Stimulated activated effector memory CD8-positive, alpha-beta T cell treated with anti-CD3 and anti-CD28 coated beads, Interleukin-12 subunit alpha, Interleukin-12 subunit beta, amount 100 ng/mL, for 72 hours (primary cell): ENCODE measurements at regions not wholly inside any gene's neighbourhood (a gene's known extent, or its start where the extent isn't known, plus 50 kb on each side); places are given as distances from the start of the nearest gene placed in this dataset.
A peak's percentile ranks its signal among the peaks of the same experiment; 100 is the strongest.

Experiments used
- ATAC-seq: fragments of 150-1000 bp; cut with Tn5 transposase; 2 replicates; pipeline ENCODE4 v1.10.0; 2021
- DNase-seq, 2 donors: peaks; one replicate each; pipeline ENCODE4 v3.0.0; 2021 to 2022; ENCODE audit warnings: low spot score in 2 of 2
- H3K27ac Mint-ChIP-seq: one replicate; pipeline ENCODE4 v1.8.0; 2022; ENCODE audit warnings: mild to moderate bottlenecking, mixed read lengths
- H3K36me3 Mint-ChIP-seq: one replicate; pipeline ENCODE4 v1.8.0; 2022; ENCODE audit warnings: mild to moderate bottlenecking, mixed read lengths
- H3K4me1 Mint-ChIP-seq: one replicate; pipeline ENCODE4 v1.8.0; 2022; ENCODE audit warnings: mixed read lengths
- H3K4me3 Mint-ChIP-seq: one replicate; pipeline ENCODE4 v1.8.0; 2022; ENCODE audit warnings: mild to moderate bottlenecking, mixed read lengths
- H3K9me3 Mint-ChIP-seq: one replicate; pipeline ENCODE4 v1.8.0; 2022; ENCODE audit warnings: mixed read lengths

DNA sequence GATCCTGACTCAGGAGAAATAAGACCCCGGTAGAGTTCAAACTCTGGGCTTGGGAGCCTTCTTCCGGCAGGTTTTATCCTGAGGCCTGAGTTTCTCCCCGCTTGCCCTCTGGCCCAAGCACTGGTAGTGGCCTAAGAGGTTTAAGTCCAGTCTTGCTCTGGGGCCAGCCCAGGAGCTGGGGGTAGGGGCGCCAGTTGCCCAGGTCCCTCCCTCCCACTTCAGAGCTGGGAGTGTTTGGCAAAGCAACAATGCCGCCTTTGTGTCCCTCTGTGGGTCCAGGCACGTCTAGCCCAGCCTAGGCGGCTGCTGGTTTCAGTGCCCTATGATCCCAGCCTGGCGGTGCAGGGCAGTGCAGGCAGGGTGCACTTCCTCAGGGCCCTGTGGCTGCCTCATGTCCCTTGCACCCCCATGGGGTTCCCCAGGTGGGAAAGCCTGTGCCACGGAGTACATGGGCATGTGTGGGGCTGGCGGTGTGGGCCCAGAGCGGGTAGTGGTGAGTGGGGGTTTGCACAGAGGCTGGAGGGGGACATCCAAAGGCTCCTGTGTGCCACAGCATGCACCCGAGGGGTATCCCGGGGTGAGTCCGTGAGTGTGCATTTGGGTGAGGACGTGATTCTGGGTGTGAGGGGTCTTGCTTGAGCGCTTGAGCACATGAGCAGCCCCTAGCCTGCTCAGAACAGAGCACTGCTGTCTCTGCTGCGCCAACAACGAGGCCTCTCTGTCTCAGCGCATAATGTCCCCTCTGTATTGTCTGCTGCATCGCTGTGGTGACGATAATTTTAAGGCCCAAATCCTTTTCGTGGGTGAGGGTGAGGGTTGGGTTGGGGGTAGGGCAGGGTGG is 61.7 kb upstream of the PSD2 start:
- Mint-ChIP-seq H3K9me3 (no peaks in the 10 kb centered on the region), H3K27ac (no peak overlapping the region), H3K36me3 (no peaks in the 10 kb centered on the region), H3K4me1 (no peaks in the 10 kb centered on the region), H3K4me3 (no peak overlapping the region)
- ATAC-seq = peak; percentile 32
- DNase-seq = no peak

DNA sequence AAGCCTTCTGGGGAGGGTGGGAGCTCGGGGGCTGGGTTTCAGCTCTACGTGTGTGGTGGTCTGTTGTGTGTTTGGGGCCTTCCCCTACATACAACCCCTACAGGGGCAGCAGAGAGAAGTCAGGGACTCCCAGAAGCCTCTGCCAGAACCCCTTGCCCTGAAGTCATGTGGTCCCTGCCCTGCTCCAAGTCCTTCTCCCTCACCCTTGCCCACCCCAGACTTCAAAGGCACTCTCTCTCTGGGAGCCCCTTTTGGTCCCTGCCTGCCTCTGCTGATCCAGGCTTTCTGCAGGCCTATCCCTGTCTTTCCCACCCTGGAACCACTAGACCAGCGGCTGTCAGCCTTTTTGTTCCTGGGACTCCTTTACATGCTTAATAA is 61.1 kb upstream of the PSD2 start:
- no peaks in the 10 kb centered on the region for H3K9me3 Mint-ChIP-seq
- H3K4me3 Mint-ChIP-seq = no peak overlapping the region
- no peaks in the 10 kb centered on the region for H3K36me3 Mint-ChIP-seq
- no peaks in the 10 kb centered on the region for H3K4me1 Mint-ChIP-seq
- DNase-seq (no peak), ATAC-seq (no peak)
- no peak overlapping the region for H3K27ac Mint-ChIP-seq

DNA sequence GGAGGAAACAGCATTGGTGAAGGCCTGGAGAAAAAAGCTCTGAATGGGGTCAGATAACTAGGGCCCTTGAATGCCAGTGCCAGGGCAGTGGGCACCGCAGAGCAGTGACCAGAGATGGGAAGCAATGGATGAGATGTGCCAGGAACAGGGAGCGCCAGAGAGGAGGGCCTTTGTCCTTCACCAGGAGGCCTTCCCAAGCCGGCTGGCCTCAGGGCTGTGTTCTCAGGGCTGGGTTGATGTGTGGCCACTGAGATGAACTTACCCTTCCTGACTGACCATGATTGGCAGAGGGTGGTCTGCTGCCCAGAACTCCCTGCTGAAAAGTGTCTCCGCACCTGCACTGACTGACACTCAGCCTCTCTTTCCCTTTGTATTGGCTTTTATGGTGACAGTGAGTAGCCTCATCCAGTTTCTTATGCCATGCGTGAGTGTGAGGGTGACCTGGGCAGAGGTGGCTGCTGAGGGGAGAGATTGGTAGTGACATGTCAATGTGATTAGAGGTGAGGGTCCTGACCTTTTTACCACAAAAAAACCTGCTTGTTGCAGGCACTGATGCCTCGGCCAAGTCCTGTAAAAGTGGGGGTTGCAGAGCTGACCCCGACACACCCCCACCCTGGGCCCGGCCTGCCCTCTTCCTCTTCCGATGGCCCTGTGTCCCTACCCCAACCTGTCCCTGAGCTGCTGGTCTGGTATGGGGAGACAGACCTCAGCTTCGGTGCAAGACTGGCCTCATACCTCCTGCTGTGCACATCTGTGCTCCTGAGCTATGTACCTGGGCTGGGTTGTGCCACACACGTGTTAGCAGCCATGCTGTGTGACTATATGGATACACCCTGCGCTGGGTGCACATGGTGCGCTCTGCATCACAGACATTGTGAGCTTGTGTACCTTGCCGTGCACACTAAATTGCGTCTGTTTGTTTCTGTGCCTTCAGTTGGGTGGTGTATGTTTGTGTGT is 57.1 kb upstream of the PSD2 start:
- H3K4me3 Mint-ChIP-seq = no peak overlapping the region
- no peaks in the 10 kb centered on the region for H3K36me3 Mint-ChIP-seq
- H3K4me1 Mint-ChIP-seq = peaks cover 6% of the 10 kb centered on the region
- ATAC-seq (no peak), DNase-seq (no peak)
- no peak overlapping the region for H3K27ac Mint-ChIP-seq
- no peaks in the 10 kb centered on the region for H3K9me3 Mint-ChIP-seq

DNA sequence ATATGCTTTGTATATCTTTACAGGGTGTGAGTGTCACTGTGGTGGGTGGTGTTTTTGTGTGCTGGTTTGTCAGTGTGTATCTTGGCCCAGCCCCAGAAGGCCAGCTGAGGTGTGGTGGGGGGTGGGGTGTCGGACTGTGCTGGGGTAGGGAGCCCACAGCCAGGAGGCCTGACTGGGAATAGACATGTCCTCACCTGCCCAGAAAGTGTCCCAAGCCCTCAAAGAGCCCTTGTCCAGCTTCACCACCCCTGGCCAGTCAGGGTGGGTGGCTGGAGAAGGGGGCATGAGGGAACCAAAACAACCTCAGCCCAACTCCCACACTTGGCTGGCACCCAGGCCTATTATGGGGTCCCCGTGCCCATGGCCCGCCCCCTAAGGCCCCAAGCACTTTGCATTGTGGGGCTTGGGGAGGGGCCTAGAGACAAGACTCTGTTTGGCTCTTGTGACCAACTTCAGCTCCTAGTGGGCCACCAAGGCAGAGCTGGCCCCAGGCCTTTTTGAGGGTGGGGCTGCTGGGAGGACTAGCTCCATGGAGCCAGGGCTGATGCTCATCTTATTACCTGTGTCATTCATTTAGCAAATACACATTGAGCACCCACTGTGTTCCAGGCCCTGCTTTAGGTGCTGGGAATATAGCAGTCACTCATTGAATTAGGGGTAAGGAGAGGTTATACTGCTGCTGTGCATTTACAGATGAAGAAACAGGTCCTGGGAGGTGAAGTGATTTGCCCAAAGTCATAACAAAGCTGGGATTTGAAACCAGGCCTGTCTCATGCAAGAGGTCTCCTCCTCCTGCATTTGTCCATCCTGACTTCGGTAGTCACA is 56.2 kb upstream of the PSD2 start:
- DNase-seq (no peak), ATAC-seq (no peak)
- H3K4me3 Mint-ChIP-seq = no peak overlapping the region

DNA sequence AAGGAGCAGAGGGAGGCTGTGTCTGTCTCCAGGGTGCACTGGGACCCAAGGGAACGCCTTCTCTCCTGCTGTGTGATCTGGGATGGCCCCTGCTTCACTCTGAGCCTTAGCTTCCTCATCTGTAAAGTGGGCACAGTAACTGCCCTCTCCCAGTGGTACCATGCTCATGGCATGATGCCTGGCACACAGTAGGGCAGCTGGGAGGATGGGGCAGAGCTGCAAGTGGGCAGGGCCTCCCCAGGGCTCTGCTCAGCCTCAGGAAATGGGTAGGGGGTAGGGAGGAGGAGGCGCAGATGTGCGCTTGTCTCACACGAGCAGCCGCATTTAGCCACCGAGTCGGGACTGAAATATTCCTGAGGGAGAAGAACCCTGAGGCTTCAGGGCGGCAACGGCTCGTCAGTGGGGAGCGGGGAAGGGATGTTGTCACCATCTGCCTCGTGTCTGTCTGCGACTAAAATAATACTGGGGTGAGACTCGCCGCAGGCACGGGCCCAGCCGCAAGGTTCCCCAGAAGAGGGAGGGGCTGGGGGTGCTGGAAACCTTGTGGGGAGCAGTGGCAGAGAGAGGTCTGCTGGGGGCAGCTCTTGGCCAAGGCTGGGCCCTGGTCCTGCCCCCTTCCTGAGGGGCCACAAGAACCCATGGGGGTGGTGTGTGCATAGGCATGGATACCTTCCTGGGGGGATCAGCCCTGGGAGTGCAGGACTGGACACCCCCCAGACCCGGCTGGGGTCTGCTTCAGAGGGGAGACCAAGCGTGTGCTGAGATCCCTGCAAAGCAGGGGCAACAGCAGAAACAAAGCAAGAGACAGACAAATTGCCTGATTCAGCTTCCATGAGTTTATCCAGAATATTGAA is 55.2 kb upstream of the PSD2 start:
- no peak for ATAC-seq
- H3K27ac Mint-ChIP-seq = no peak overlapping the region
- no peaks in the 10 kb centered on the region for H3K9me3 Mint-ChIP-seq

More for the DNA sequence above, 56.2 kb upstream of the PSD2 start:
- H3K4me1 Mint-ChIP-seq = peaks cover 8% of the 10 kb centered on the region
- no peaks in the 10 kb centered on the region for H3K9me3 Mint-ChIP-seq
- H3K27ac Mint-ChIP-seq = no peak overlapping the region
- no peaks in the 10 kb centered on the region for H3K36me3 Mint-ChIP-seq

DNA sequence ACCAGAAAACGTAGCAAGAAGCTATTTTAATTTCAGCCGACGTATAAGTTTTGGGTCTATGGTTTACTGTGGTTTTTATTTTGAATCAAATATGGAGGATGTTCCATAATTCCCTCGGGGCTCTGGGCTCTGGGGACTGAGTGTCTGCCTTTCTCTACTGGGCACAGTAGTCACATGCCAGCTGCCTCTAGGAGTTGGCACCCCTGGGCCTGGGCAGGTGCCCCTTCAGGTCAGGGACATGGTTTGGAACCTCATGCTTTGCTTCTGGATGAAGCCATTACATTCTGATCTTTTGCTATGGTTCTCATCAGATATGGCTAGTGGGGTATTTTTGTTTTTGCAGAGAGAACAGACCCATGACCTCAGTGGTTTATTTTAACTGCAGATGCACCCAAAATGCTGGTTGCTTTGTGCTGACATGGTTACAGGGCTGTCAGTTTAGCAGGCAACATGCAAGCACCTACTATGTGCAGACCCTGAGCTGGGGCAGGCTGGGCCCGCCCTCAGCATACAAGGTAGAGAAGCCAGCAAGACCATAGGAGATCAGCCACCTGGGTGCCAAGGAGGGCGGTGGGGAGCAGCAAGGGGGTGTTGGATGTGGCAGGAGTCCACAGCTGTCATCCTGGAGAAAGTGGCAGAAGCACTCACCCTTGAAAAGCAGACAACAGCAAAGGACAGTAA is 54.5 kb upstream of the PSD2 start:
- Mint-ChIP-seq H3K4me3 (no peak overlapping the region), H3K4me1 (peaks cover 24% of the 10 kb centered on the region), H3K27ac (no peak overlapping the region), H3K36me3 (no peaks in the 10 kb centered on the region), H3K9me3 (no peaks in the 10 kb centered on the region)
- ATAC-seq (no peak), DNase-seq (no peak)

More for the DNA sequence above, 55.2 kb upstream of the PSD2 start:
- Mint-ChIP-seq H3K4me1 (peaks cover 18% of the 10 kb centered on the region), H3K36me3 (no peaks in the 10 kb centered on the region), H3K4me3 (no peak overlapping the region)
- no peak for DNase-seq

DNA sequence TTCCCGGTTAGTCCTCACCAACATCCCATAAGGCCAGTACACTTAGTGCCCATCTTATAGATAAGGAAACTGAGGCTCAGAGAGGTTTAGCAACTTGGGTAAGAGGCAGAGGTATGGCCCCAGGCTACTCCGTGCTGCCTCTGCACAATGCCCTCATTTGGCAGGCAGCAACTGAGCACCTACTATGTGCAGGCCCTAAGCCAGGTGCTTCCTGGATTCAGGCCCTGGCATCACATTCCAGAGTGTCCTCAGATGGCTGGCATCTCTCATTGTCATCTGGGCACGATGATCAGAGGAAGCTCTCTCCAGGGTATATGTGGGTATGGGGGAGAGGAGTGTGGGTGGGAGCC is 53.8 kb upstream of the PSD2 start:
- DNase-seq = no peak
- no peaks in the 10 kb centered on the region for H3K9me3 Mint-ChIP-seq
- H3K4me1 Mint-ChIP-seq = peaks cover 28% of the 10 kb centered on the region
- no peak for ATAC-seq
- no peaks in the 10 kb centered on the region for H3K36me3 Mint-ChIP-seq
- H3K4me3 Mint-ChIP-seq = no peak overlapping the region
- H3K27ac Mint-ChIP-seq = no peak overlapping the region

DNA sequence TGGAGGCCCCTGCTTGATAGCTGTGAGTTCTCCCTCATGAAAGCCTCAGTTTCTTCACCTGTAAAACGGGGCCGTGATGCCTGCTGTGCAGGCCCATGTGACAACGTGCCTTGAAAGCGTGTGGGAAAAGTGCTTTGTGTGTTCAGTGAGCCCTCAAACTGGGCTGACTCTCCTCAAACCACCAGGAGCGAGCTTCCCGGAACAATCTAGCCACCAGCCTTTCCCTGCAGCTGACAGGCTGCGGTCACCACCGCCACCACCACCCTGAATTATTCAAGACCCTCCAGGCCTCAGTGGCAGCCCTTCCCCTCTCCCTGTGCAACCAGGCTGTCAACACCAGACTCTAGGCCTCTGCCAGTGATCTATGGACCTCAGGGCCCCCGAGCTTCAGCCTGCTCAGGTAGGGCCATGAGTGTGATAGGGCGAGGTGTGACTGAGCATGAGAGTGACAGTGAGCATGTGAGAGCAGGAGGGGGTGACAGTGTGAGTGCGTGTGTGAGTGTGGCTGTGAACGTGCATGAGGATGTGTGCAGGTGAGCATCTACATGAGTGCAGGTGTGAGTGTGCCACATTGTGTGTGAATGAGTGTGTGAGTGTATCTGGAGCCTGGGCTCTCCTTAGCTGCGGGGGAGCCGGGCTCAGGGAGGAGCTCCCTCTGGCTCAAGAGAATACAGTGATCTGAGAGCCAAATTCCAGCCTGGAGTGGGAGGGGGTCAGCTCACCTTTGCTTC is 53.3 kb upstream of the PSD2 start:
- H3K36me3 Mint-ChIP-seq = no peaks in the 10 kb centered on the region
- DNase-seq (no peak), ATAC-seq (no peak)
- H3K9me3 Mint-ChIP-seq = no peaks in the 10 kb centered on the region
- peaks cover 34% of the 10 kb centered on the region for H3K4me1 Mint-ChIP-seq
- H3K27ac Mint-ChIP-seq = no peak overlapping the region
- no peak overlapping the region for H3K4me3 Mint-ChIP-seq

DNA sequence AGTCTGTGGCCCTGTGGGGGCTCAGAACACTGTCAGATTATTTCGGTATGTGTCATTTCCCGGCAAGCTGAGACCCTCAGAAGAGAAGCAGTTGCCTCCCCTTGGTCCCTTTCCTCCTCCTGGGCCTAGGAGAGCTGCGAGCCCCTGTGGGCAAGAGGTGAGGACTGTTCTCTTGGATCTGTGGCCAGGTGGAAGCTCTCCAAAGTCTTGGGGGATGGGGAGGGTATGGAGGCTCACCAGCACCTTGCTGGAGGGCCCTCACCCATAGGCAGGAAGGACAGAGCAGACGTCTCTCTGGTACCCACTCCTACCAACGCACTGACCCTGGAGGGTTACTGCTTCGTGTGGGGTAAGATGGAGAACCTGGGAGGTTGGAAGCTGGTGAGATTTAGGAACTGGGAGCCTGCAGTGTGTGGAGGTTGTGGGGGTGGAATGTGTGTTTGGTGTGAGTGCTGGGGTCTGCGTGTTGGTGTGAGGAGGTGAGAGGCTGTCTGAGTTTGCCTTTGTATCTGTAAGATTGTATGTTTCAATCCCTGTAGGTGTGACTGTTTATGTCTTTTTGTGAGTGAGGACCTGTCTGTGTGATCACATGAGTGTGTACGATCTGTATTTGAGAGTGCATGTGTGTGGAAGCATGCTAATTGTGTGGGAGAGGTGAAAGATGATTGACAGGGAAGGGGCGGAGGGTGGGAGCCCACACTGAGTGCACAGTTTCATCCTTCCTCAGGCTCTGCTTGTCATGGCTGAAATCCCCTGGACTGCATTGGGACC is 52.4 kb upstream of the PSD2 start:
- Mint-ChIP-seq H3K4me1 (peaks cover 38% of the 10 kb centered on the region), H3K36me3 (no peaks in the 10 kb centered on the region), H3K9me3 (no peaks in the 10 kb centered on the region), H3K27ac (peak overlapping the region; percentile 5), H3K4me3 (no peak overlapping the region)
- ATAC-seq (no peak), DNase-seq (no peak)

DNA sequence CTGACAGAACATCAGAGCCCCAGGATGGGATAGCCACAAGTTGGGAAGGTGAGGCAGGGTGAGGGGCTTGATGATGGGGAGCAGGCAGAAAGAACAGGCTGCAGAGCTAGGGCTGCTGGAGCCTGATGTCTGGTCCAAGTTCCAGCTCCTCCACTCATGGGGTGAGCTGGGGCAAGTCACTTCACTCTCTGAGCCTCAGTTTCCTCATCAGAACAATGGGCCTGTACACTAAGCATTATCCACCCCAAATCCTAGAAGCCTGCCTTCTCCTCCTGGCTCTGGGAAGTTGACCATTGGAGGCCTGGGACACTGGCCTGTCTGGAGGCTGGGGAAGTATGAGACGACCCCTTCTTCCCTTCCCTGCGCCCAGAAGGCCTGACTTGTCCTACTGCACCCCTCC is 51.8 kb upstream of the PSD2 start:
- peaks cover 44% of the 10 kb centered on the region for H3K4me1 Mint-ChIP-seq
- no peak overlapping the region for H3K4me3 Mint-ChIP-seq
- H3K27ac Mint-ChIP-seq = no peak overlapping the region
- no peaks in the 10 kb centered on the region for H3K9me3 Mint-ChIP-seq
- H3K36me3 Mint-ChIP-seq = no peaks in the 10 kb centered on the region
- ATAC-seq (no peak), DNase-seq (no peak)

DNA sequence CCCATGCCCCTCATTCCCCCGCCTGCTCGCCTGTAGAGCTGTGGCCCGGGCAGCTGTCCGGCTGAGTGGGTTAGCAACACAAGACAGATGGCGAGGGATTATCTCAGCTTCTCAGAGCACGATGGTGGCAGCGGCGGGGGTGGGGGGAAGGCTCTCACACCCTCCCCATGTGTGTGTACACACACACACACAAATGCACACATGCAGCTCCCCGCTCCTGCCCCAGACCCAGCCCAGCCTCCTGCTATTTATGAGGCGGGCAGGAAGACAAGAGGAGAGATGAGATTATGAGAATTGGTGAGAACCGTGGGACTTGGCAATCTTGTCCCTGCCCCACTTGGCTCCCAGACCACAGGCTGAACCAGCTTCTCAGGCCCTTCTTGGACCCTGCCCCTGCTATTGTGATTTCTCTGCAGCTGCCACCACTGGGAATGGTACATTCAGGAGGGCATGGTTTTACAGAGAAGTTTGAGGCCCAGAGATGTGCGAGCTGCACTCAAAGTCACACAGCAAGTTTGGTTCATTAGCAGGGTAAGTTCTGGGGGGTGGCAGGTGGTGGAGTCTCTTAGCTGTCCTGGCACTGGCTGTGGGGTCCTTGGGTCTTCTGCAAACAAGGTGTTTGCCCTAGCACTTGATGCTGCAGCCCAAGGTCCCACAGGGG is 51.0 kb upstream of the PSD2 start:
- DNase-seq = no peak
- Mint-ChIP-seq H3K9me3 (no peaks in the 10 kb centered on the region), H3K4me3 (no peak overlapping the region), H3K27ac (no peak overlapping the region), H3K36me3 (no peaks in the 10 kb centered on the region), H3K4me1 (peaks cover 52% of the 10 kb centered on the region)
- ATAC-seq = no peak

DNA sequence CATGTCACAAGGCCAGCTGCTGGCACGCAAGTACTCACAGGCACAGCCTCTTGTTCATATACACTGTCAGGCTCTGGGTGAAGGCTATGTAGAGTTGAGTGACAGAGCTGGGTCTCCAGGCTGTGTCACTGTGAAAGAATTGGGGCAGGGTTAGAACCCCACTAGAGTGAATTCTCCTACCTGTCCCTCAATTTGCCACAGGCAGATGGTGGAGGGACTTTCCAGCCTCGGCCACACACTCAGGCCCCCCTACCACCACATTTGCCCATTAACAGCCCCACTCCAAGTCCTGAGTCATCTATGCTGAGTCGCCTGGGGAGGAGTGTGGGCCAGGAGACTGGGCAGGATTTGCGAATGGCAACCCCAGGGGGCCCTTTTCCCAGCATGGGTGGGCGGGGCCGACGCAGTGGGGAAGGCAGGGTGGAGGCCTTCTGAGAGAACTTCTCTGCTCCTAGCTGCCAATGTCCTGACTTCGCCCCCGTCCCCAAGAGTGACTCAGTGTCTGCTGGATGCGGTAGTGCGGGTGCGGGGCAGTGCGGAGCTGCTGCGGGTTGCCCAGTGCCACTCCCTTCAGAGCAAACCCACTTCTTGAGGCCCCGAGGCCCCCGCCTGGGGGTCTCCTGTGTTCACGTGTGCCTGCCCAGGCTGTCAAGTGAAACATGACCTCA is 50.3 kb upstream of the PSD2 start:
- DNase-seq (no peak), ATAC-seq (peak; percentile 31)
- Mint-ChIP-seq H3K9me3 (no peaks in the 10 kb centered on the region), H3K36me3 (no peaks in the 10 kb centered on the region), H3K4me1 (peaks cover 58% of the 10 kb centered on the region), H3K4me3 (peak overlapping the region; percentile 81), H3K27ac (no peak overlapping the region)
